HPDE6-E6E7 (cell line): ENCODE measurements at regions not wholly inside any gene's neighbourhood (a gene's known extent, or its start where the extent isn't known, plus 50 kb on each side); places are given as distances from the start of the nearest gene placed in this dataset.
"Not testable (repeated sequence)": the region's sequence is repeated elsewhere in the genome, so short reads cannot be mapped to it uniquely, and the experiment has no call there.

Experiments used
- DNase-seq: peaks from one replicate; pipeline ENCODE4 v3.0.0; 2011; ENCODE audit warnings: missing footprints; ENCODE audit errors: extremely low spot score

- peak; percentile 44 for DNase-seq
Observed at GRCh38 chr6:21742238-21742660, 148.7 kb downstream of the SOX4 start.

- DNase-seq = no peak
Observed at GRCh38 chr6:21744331-21744730, 150.8 kb downstream of the SOX4 start.

GRCh38 chr6:21745543-21746337 lies 152.2 kb downstream of the SOX4 start:
- DNase-seq = no peak

- no peak for DNase-seq
Observed at GRCh38 chr6:21747441-21747840, 153.9 kb downstream of the SOX4 start.

GRCh38 chr6:21748343-21749056 lies 154.9 kb downstream of the SOX4 start:
- no peak for DNase-seq

- DNase-seq = no peak
Observed at GRCh38 chr6:21749754-21750153, 156.2 kb downstream of the SOX4 start.

GRCh38 chr6:21750575-21750974 lies 157.0 kb downstream of the SOX4 start:
- DNase-seq = no peak

- DNase-seq = no peak
Observed at GRCh38 chr6:21751608-21752007, 158.1 kb downstream of the SOX4 start.

GRCh38 chr6:21752054-21752811 lies 158.7 kb downstream of the SOX4 start:
- DNase-seq = no peak

GRCh38 chr6:21753241-21754108 lies 159.9 kb downstream of the SOX4 start:
- no peak for DNase-seq

GRCh38 chr6:21754891-21755290 lies 161.3 kb downstream of the SOX4 start:
- DNase-seq = peak; percentile 81

- no peak for DNase-seq
Observed at GRCh38 chr6:21756487-21756886, 162.9 kb downstream of the SOX4 start.

- not testable (repeated sequence) for DNase-seq
Observed at GRCh38 chr6:21757392-21757791, 163.8 kb downstream of the SOX4 start.

GRCh38 chr6:21759721-21760120 lies 166.2 kb downstream of the SOX4 start:
- DNase-seq = no peak

- DNase-seq = not testable (repeated sequence)
Observed at GRCh38 chr6:21761053-21761730, 167.6 kb downstream of the SOX4 start.

- DNase-seq = no peak
Observed at GRCh38 chr6:21764989-21765388, 171.4 kb downstream of the SOX4 start.

GRCh38 chr6:21767891-21768648 lies 174.5 kb downstream of the SOX4 start:
- DNase-seq = no peak

- DNase-seq = no peak
Observed at GRCh38 chr6:21769405-21769861, 175.9 kb downstream of the SOX4 start.

- no peak for DNase-seq
Observed at GRCh38 chr6:21769968-21770367, 176.4 kb downstream of the SOX4 start.
